Hippocampal formation (tissue), 2 donors: ENCODE measurements at regions not wholly inside any gene's neighbourhood (a gene's known extent, or its start where the extent isn't known, plus 50 kb on each side); places are given as distances from the start of the nearest gene placed in this dataset.

ENCODE experiments used
- DNase-seq, 2 donors: peaks; one replicate each; lab custom pipeline; 2025; lab: John Stamatoyannopoulos, UW

DNA sequence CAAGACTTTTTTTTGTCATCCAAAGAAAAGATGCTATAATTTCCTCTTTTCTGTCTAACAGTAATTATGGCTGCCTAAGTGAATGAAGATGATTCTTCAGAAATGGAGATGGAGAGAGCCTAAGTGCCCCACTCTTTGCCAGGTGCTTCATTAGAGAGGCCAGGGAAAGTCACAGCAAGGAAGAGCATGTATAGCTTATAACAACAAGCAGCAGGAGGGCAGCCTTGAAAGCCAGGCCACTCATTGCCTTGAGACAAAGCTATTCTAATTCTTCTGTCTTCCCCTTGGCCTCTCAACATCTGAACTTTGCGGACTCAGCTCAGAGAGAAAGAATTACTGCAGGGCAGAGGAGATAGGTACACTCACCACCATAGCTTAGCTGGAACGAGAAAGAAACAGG lies 112.0 kb upstream of the ZNF366 start:
- DNase-seq, result no peak

DNA sequence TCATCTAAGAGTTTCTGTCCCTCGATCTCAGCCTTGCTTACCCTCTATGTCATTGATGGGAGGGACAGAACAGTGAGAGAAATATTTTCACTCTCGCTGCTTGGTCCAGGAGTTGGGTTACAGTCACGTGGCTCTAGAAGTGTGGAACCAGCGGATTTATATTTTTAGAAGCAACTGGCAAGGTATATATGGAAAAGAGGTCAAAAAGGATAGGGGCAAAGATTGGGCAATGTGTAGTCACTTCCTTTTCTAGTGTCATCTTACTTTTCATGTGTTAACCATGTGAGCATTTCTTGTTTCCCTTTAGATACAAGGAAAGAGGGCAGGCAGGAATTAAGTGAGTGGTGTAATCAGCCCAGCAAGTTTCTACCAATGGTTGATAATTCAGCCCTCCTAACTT lies 111.5 kb upstream of the ZNF366 start:
- no peak for DNase-seq

DNA sequence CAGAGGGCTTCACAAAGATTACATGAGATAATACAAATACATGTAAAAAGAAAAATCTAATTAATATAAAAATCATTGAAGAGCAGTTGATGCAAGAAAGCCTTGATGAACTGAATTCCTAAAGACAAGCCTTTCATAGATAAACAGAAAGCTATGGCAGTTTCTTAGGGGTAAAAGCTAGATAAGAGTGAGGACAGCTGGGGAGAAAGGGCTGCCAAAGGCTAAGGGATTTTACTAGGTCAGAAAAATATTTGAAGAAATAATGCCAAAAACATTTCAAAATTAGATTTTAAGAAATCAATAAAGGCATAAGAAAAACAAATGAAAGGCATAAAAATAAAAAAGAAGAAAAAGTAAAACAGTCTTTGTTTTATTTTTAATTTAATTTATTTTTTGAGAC lies 107.9 kb upstream of the ZNF366 start:
- DNase-seq, result no peak

DNA sequence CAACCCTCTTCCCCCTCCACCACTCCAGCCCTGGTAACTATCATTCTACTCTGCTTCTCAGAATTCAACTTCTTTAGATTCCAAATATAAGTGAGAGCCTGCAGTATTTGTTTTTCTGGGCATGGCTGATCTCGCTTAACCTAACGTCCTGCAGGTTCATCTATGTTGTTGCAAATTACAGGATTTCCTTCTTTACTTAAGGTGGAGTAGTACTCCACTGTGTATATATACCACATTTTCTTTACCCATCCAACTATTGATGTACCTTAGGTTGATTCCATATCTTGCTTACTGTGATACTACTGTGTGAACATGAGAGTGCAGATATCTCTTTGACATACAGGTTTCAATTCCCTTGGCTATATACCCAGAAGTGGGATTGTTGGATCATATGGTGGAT lies 106.3 kb upstream of the ZNF366 start:
- DNase-seq, result no peak

DNA sequence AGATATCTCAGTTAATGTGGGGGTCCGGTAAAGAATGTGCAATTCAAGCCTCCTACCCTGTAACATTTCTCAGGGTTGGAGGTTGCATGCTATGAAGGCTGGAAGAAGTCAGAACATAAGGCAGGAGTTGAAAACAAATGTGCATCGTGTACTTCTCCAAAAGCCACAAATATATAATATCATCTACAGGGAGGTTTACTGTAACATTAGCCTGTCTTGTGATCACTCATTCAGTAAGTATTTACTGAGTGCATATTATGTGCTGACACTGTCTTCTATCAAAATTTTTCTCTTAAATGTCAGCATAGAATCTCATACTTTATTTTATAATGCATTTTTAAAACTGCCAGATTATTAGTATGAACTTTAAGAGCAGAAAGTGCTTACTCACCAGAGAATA lies 105.6 kb upstream of the ZNF366 start:
- DNase-seq, result no peak

DNA sequence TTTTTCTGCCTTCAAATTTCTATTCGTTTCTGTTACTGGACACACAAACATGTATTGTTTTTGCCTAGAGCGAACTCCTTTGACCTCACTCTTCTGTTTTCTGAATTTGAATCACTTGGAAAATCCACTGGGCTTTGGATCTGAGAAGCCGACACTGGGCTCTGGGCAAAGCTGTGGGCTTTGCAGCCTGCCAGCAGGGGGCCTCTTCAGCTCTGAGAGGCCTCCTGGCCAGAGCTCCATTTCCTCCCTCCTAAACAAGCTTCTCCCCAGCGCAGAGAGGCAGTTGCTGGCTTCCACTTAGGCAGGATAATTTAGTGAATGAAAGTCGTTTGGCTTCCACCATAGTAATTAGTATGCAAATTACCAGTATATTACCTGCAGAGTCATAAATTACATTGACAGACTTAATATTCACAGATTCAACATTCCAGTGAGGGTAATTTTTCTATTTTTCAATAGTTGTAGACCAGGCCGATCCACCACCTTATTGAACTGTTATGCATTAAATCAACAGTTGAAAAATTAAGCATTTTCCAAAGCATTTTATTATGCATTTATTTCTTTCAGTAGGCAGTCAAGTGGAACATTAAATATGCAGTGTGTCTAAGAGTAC lies 104.0 kb upstream of the ZNF366 start:
- peak; percentile 87 to 94 for DNase-seq

DNA sequence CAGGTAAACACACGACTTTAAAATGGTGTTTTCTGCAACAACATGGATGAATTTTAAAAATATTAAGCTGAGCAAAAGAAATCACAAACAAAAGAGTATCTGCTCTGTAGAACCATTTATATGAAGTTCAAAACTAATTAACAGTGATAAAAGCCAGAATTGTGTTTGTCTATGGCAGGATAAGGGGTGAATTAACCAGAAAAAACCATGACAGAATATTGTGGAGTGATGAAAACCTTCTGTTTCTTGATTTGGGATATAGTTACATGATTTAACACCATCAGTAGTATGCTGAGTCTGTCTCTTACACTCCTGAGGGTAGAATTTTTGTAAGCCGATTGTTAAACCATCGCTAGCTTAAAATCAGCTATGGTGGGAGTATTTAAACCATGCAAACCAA lies 101.7 kb upstream of the ZNF366 start:
- DNase-seq, result no peak

DNA sequence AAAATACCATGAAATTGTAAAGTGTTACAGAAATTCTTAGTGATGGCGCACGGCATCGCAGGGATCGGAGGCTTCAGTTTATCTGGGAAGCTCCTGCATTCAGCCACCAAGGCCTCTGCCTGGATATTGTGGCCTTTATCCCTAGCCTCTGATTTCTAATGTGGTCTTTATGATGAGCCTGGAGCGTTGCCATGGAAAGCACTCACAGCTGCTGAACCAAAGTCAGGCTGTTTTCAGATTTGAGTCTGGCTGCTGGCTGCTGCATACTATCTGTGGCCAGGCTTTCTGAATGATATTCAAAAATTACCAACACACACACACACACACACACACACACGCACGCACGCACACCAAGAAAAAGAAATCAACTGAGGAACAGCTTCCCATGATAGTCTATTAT lies 101.1 kb upstream of the ZNF366 start:
- DNase-seq, result peak; percentile 65 to 68

DNA sequence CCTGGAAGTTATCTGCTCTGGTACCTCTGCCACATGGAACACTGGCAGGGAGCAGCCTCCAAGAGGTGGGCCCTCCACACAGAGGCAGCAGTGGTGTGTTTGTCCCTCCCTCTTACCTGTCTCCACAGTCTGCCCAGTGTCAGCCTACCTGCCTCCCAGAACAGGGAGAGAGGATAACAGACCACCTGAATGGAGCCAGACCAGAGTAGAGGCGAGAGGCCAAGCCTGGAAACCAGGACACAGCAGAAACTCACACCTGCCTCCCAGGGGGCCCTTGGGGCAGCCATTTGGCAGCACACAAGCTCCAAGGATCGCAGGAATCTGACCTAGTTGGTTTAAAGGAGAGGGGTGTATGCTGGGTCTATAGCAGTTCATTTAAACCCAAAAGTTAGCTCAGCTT lies 100.2 kb upstream of the ZNF366 start:
- DNase-seq, result no peak

DNA sequence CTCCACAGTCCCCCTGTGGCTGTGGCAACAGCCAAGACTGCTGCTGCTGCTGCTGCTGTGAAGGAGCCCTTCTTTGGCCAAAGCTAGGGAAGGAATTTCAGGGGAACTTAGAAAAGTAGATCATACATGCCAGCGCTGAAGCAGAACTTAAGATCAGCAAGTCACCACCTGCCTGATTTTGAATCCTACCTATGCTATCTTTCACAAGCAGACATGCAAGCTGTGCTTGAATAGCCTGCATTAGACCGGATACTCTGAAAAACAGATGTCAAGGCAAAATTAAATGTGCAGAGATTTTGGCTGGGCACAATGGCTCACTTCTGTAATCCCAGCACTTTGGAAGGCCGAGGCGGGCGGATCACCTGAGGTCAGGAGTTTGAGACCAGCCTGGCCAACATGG lies 99.3 kb upstream of the ZNF366 start:
- DNase-seq, result no peak

DNA sequence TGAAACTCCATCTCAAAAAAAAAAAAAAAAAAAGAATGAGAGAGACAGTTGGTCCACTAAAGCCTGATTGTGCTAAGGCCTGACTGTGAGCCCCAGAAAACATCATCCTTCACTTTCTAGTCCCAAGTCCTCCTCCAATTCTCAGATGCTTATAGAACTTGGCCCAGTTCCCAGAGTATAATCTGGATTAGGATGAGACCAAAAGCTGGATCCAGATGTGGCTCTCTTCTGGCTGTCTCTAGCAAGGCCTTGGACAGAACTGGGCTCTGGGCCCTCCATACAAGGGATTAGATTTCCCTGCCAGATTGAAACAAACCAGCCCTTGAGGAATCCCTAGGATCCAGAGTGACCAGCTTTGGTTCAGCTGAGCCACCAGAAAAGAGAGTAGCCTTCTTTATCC lies 98.4 kb upstream of the ZNF366 start:
- no peak for DNase-seq

DNA sequence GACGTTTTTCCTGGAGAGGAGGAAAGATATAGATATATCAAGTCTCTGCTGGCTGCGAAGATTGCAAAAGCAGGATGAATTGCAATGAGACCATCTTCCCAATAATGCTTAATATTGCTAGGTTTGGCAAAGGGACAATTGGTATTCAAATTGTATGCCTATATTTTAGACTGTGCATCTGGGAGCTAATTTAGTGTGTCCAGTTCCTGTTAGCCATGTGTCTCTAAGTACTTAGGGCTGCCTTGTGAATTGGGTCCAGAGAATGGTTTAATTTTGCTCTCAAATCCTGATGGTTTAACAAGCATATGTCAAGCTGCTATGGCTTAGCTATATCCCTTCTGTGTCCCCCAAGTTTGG lies 97.6 kb upstream of the ZNF366 start:
- no peak for DNase-seq

DNA sequence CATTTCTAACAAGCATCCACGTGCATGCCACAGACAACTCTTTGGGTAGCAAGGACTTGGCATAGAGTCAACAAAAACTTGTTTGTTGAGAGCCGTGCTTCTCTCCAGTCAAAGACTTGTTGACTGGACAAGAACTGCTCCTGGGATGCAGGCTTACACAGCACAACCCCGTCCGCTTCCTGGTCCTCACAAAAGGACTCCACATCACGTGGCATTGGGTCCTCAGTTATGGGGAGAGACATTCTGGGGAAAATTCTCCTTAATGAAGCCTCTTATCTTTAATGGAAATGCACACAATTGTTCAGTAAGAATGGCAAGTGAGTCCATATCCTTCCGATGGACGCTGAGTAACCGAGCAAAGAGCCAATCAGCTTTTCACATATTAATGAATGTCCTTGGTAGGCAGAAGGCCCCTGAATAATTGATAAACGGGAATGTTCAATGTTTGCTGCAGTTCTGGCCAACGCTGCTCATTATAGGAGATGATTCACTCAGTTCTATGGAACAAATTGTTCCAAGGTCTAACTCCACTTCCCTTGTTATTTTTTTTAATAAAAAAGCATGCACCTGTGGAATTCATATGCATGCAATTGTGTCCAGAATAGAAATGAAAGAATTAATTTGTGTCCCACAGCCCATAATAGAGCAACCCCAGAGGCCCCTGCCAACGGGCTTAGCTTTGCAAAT lies 97.0 kb upstream of the ZNF366 start:
- no peak for DNase-seq

DNA sequence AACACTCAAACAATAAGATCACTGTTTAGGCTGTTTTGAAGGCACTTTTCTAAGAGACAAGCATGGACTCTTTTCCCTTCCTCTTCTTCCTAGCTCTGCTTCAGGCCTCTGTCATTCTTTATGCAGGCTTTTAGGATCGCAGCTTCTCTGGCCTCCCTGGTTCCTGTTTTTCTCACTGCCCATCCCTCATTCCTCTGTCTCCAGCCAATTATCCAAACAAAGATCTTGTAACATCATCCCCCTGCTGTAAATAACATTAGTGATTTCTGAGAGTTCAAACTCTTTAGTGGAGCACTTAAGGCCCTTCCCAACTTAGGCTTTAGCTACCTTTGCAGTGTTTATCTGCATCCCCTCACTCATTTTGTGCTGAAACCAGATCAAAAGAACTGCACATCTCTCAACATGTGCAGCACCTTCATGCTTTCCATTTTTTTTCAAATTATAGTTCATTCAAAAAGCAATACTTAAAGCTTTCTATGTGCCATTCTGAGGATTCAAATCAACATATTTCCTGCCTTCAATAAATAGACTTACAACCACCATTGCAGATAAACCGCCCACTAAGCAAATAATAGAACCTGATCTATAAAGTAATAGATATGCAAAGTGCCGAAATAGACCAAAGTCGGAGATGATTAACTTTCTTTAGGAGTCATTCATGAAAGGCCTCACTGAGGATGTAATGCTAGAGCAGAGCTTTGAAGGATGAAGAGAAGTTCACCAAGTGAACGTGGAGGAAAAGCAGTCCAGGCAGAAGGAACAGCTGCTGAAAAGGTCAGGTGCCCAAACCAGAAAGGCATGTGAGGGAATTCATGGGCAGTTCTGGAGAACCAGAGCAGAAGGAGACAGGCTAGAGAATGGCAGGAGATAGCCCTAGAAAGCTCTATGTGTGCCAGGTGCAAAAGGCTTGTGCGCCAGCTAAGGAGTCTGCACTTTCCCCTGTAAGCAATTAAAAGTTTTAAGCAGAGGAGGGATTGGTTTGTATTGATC lies 95.8 kb upstream of the ZNF366 start:
- no peak for DNase-seq

DNA sequence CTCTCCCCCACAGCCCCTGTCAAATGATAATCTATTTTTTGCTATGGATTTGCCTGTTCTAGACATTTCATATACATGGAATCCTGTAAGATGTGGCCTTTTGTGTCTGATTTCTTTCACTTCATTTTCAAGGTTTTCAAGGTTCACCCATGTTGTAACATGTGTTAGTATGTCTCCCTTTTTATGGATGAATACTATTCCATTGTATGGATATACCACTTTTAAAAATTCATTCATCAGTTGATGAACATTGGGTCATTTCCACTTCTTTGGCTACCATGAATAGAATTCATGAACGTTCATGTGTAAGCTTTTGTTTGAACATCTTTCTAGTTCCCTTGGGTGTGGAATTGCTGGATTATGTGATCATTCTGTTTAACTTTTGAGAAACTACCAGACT lies 94.7 kb upstream of the ZNF366 start:
- no peak for DNase-seq

DNA sequence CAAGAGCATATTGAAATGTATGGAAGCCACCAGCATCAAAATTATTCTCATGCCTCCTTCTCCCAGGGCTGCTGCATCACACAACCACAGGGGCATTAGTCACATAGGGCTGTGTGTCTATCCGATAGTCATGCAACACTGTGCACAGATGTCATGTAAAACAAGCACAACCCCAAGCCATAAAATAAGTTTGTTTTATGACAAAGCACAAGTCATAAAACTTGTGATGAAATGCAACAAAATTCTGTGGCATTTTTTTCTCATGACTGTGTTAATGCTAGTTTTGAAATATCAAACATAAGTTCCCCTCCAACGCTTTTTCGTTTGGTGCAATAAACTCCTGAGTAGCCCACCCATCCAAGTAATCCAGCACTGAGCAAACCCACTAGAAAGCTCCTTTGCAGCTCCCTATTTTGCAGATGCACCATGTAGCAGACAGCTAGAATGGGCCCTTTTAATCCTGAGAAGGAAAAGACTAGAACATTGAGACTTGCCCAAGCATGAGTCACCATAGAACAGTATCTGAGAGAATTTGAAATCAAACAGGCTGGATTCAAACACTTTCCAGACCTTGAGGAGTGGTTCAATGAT lies 93.3 kb upstream of the ZNF366 start:
- no peak for DNase-seq

DNA sequence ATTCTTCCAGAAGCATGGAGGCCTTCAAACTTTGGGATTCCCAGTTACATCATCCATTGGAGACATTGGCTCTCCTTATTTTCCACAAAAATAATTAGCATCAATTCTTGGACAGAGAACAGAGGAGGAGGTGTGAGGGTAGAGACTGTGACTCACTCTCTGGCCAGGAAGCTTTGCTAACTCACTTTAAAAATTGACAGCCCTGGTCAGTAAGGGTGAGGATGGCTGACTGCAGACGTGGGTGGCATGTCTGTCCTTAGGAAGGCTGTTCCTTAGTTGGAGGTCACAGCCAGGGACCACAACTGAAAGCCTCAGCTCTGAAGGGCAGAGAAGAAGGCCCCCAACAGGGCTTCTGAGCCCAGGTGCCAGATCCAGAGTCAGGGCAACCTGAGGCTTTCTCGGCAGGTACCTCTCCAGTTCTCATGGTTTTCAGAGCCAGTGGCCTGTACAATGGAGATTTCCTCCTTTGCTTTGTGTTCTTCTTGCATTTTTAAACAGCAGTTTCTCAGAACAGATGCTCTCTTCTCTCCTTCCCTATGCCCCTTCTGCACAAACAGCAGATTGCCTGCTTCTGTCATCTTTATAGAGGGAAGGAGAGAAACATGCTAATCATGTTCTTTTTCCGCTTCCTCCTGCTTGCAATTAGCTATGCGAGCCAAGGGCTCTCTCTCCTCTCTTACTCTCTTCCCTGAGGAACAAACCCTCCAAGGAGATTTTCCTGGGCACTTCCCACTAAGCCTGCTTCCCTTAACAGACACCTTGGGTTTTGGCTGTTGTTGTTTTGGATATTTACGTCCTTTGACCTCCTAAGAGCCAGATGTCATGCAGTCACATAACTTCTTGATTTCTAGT lies 92.5 kb upstream of the ZNF366 start:
- DNase-seq, result peak in 1 of 2 donors; percentile 42

DNA sequence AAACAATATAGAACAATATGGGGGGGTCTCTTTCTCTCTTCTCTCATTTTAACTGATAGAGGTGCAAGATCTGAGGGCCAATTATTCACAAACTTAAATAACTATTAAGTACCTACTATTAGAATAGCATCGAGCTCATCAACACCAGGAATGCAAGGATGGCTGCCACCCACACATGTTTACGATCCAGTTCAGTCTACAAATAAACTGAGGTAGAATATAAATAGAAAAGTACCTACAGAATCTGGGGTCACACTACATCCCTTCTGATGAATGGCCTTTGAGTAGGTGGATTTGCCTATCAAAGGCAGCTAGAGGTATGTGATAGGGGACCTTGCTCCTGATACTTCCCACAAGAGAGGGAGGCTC lies 91.8 kb upstream of the ZNF366 start:
- no peak for DNase-seq

DNA sequence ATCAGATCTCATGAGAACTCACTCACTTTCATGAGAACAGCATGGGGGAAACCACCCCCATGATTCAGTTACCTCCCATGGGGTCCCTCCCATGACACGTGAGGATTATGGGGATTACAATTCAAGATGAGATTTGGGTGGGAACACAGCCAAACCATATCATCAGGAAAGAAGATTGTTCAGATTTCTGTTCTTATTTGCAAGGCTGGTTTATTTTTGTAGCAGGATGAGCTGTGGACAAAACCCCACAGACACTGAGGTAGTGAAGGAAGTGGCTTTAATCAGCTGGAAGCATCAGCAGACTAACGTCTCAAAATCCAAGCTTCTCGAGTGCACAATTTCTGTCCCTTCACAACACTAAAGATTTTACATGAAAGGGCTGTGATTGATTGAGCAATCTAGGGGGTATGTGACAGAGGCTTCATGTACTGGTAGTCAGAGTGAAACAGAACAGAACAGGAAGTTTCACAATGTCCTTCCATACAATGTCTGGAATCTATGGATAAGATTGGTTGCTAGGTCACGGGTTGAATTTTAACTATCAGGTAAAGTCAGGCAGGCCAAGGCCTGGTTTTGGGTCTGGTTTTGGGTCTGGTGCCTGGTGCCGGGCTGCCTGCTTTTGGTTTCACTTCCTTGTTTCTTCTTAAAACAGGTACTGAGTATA lies 91.3 kb upstream of the ZNF366 start:
- no peak for DNase-seq

DNA sequence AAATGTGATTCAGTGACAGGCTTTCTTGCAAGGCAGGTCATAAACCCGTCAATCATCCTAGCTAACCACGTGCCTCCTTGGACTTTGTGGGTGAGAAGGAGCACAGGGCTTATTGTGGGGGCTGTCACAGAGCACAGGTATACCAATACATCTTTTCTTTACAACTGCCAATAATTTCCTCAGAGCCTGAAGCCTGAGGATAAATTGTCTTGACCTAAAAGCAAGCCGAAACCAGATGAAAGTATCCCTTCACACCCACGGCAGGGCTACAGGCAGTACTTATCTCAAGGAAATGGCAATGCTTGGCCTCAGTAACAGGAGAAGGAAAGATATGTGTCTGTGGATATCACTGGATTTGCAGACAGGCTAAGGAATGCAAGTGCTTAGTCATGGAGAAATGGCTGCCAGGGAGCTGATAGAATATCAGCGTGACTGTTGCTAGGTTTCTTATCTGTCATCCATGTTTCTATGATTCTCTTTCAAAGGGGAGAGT lies 90.3 kb upstream of the ZNF366 start:
- no peak for DNase-seq

DNA sequence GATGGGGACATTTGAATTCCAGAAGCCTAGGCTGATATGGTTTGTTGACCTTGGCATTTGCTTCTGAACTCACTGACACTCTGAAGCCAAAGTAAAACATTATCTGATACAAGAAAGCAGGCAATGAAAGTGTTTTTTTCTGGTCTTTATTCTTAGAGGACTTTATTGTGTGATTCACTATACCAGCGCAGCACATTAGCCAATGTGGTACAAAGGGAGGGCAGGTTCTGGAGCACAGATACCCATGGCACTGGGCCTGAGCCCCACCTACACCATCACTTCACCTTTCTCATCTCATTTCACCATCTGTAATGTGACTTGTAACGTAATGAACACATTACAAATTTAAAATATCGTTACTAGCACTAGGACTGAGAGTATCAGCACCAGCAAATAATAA lies 89.7 kb upstream of the ZNF366 start:
- DNase-seq, result no peak
